SK-N-SH treated with all-trans-retinoic acid at 6 μM for 48 hours (cell line): ENCODE measurements at regions not wholly inside any gene's neighbourhood (a gene's known extent, or its start where the extent isn't known, plus 50 kb on each side); places are given as distances from the start of the nearest gene placed in this dataset.

Source experiments
- ATAC-seq: fragments of 200-7000 bp; cut with Tn5 transposase; 3 replicates; pipeline ENCODE4 v1.9.1; 2020; ENCODE audit warnings: mild to moderate bottlenecking, moderate library complexity
- CREB5 ChIP-seq: fragments of 250-450 bp; sonication (Bioruptor Pico); IDR thresholded peaks from 2 replicates; pipeline ENCODE4 v1.5.1; 2020; ENCODE audit warnings: low read depth, mild to moderate bottlenecking, moderate library complexity
- CSDC2 ChIP-seq: fragments of 250-450 bp; sonication (Bioruptor Pico); IDR thresholded peaks from 2 replicates; pipeline ENCODE4 v1.5.0; 2020; ENCODE audit warnings: mild to moderate bottlenecking, moderate library complexity
- CSRNP3 ChIP-seq: fragments of 250-450 bp; sonication (Bioruptor Pico); IDR thresholded peaks from 2 replicates; pipeline ENCODE4 v1.5.1; 2021; ENCODE audit warnings: mild to moderate bottlenecking, moderate library complexity
- ESRRG ChIP-seq: fragments of 250-450 bp; sonication (Bioruptor Pico); IDR thresholded peaks from 2 replicates; pipeline ENCODE4 v1.6.1; 2021; ENCODE audit warnings: mild to moderate bottlenecking
- GLIS3 ChIP-seq: fragments of 250-450 bp; sonication (Bioruptor Pico); IDR thresholded peaks from 2 replicates; pipeline ENCODE4 v1.5.0; 2020; ENCODE audit warnings: mild to moderate bottlenecking, moderate library complexity
- ISL1 ChIP-seq: fragments of 250-450 bp; sonication (Bioruptor Pico); IDR thresholded peaks from 2 replicates; pipeline ENCODE4 v2.1.2; 2022; ENCODE audit warnings: mild to moderate bottlenecking, moderate library complexity
- OSR1 ChIP-seq: fragments of 250-450 bp; sonication (Bioruptor Pico); IDR thresholded peaks from 2 replicates; pipeline ENCODE4 v1.8.0; 2022; ENCODE audit warnings: moderate library complexity, mild to moderate bottlenecking, inconsistent platforms
- PATZ1 ChIP-seq: fragments of 250-450 bp; sonication (Bioruptor Pico); IDR thresholded peaks from 2 replicates; pipeline ENCODE4 v1.8.0; 2020; ENCODE audit warnings: mild to moderate bottlenecking, moderate library complexity, borderline replicate concordance
- POU6F1 ChIP-seq: fragments of 250-450 bp; sonication (Bioruptor Pico); IDR thresholded peaks from 2 replicates; pipeline ENCODE4 v1.8.0; 2021; ENCODE audit warnings: low read depth, mild to moderate bottlenecking, moderate library complexity, borderline replicate concordance
- PPARA ChIP-seq: fragments of 250-450 bp; sonication (Bioruptor Pico); IDR thresholded peaks from 2 replicates; pipeline ENCODE4 v1.5.0; 2020; ENCODE audit warnings: mild to moderate bottlenecking, borderline replicate concordance
- RARB ChIP-seq: fragments of 250-450 bp; sonication (Bioruptor Pico); IDR thresholded peaks from 2 replicates; pipeline ENCODE4 v1.8.0; 2021; ENCODE audit warnings: mild to moderate bottlenecking, moderate library complexity
- SNAI2 ChIP-seq: fragments of 250-450 bp; sonication (Bioruptor Pico); IDR thresholded peaks from 2 replicates; pipeline ENCODE4 v1.5.0; 2020; ENCODE audit warnings: mild to moderate bottlenecking, moderate library complexity
- TCF4 ChIP-seq: fragments of 250-450 bp; sonication (Bioruptor Pico); IDR thresholded peaks from 2 replicates; pipeline ENCODE4 v1.8.0; 2021; ENCODE audit warnings: mild to moderate bottlenecking, moderate library complexity, borderline replicate concordance
- TOX ChIP-seq: fragments of 250-450 bp; sonication (Bioruptor Pico); IDR thresholded peaks from 2 replicates; pipeline ENCODE4 v1.8.0; 2021; ENCODE audit warnings: mild to moderate bottlenecking, moderate library complexity, borderline replicate concordance
- TSHZ2 ChIP-seq: fragments of 250-450 bp; sonication (Bioruptor Pico); IDR thresholded peaks from 2 replicates; pipeline ENCODE4 v1.5.0; 2020; ENCODE audit warnings: mild to moderate bottlenecking, moderate library complexity
- ZC3H10 ChIP-seq: fragments of 250-450 bp; sonication (Bioruptor Pico); IDR thresholded peaks from 2 replicates; pipeline ENCODE4 v1.5.1; 2021; ENCODE audit warnings: mild to moderate bottlenecking, moderate library complexity
- ZFP3 ChIP-seq: fragments of 250-450 bp; sonication (Bioruptor Pico); IDR thresholded peaks from 2 replicates; pipeline ENCODE4 v1.5.0; 2020; ENCODE audit warnings: mild to moderate bottlenecking, moderate library complexity
- ZFP30 ChIP-seq: fragments of 450-650 bp; formaldehyde crosslinking; IDR thresholded peaks from 2 replicates; pipeline ENCODE4 v1.5.0; 2022; ENCODE audit warnings: mild to moderate bottlenecking, moderate library complexity
- ZNF565 ChIP-seq: fragments of 450-650 bp; formaldehyde crosslinking; conservative IDR thresholded peaks from 2 replicates; pipeline ENCODE4 v1.5.0; 2020; ENCODE audit warnings: low read depth, mild to moderate bottlenecking, moderate library complexity
- ZNF70 ChIP-seq: fragments of 450-650 bp; formaldehyde crosslinking; IDR thresholded peaks from 2 replicates; pipeline ENCODE4 v1.5.0; 2020; ENCODE audit warnings: mild to moderate bottlenecking, moderate library complexity
- ZNF8 ChIP-seq: fragments of 450-650 bp; formaldehyde crosslinking; IDR thresholded peaks from 2 replicates; pipeline ENCODE4 v1.5.0; 2020; ENCODE audit warnings: mild to moderate bottlenecking, moderate library complexity

GRCh38 chr16:81164958-81165357 is 68.8 kb upstream of the GCSH start (continued):
- TF ChIP-seq POU6F1 (CRISPR knock-in tag) (no peak), ZNF8 (CRISPR knock-in tag) (no peak), GLIS3 (no peak), ISL1 (CRISPR knock-in tag) (no peak), ZNF565 (CRISPR knock-in tag) (no peak)

- no peak for TF ChIP-seq ESRRG (CRISPR knock-in tag)
- TF ChIP-seq ZNF8 (CRISPR knock-in tag): no peak
- no peak for TF ChIP-seq SNAI2
- no peak for TF ChIP-seq TSHZ2 (CRISPR knock-in tag)
- TF ChIP-seq ZC3H10 (CRISPR knock-in tag): no peak
- no peak for TF ChIP-seq OSR1 (CRISPR knock-in tag)
- no peak for TF ChIP-seq ZNF70 (CRISPR knock-in tag)
- TF ChIP-seq CREB5 (CRISPR knock-in tag): no peak
- TF ChIP-seq, all 23 proteins: peak for 0
- no peak for ATAC-seq
Measured at GRCh38 chr16:81164481-81164880, 68.3 kb upstream of the GCSH start.

GRCh38 chr16:81163671-81164070 is 67.5 kb upstream of the GCSH start:
- TF ChIP-seq RARB (CRISPR knock-in tag) (no peak), CSRNP3 (CRISPR knock-in tag) (no peak), ZC3H10 (CRISPR knock-in tag) (no peak), TOX (CRISPR knock-in tag) (no peak), GLIS3 (no peak), ZFP3 (CRISPR knock-in tag) (no peak), CSDC2 (CRISPR knock-in tag) (no peak), ISL1 (CRISPR knock-in tag) (no peak), ESRRG (CRISPR knock-in tag) (no peak), ZFP30 (CRISPR knock-in tag) (no peak), POU6F1 (CRISPR knock-in tag) (no peak), PATZ1 (CRISPR knock-in tag) (no peak), TCF4 (CRISPR knock-in tag) (no peak), TSHZ2 (CRISPR knock-in tag) (no peak), SNAI2 (no peak), PPARA (CRISPR knock-in tag) (no peak)
- TF ChIP-seq, all 23 proteins: peak for 0
- no peak for ATAC-seq
